ENCODE measurements at regions not wholly inside any gene's neighbourhood (a gene's known extent, or its start where the extent isn't known, plus 50 kb on each side); places are given as distances from the start of the nearest gene placed in this dataset.
"Not testable (repeated sequence)": the region's sequence is repeated elsewhere in the genome, so short reads cannot be mapped to it uniquely, and the experiment has no call there.

- not testable (repeated sequence) for TF ChIP-seq TSHZ2, ZNF70, ESRRG (CRISPR knock-in tag; IDR thresholded peaks at IDR 0.05)
Measured at GRCh38 chr21:10431995-10432394, 89.4 kb upstream of the TPTE start.
